ENCODE measurements at regions not wholly inside any gene's neighbourhood (a gene's known extent, or its start where the extent isn't known, plus 50 kb on each side); places are given as distances from the start of the nearest gene placed in this dataset.

GRCh38 chr6:159324596-159324995 lies 155.4 kb downstream of the FNDC1 start:
- no peak overlapping the region for H3K4me3 ChIP-seq (replicated peaks in 1 of 4; ENCODE audit: control extremely low read depth in 1 of 4, insufficient read depth in 1 of 4, low read depth in 3 of 4, low read length in 4 of 4)
- H3K4me1 ChIP-seq (ENCODE audit: control insufficient read depth, extremely low read depth, insufficient read depth, low read length): no peaks in the 10 kb centered on the region
- no peaks in the 10 kb centered on the region for H3K79me2 ChIP-seq (ENCODE audit: control insufficient read depth, insufficient read depth, low read length)
- H3K36me3 ChIP-seq (ENCODE audit: control insufficient read depth, insufficient read depth, low read length): no peaks in the 10 kb centered on the region
- DNase-seq (ENCODE audit: low read depth in 2 of 2): no peak
- H3K27ac ChIP-seq (ENCODE audit: insufficient read depth, low read length): no peak overlapping the region
- H3K27me3 ChIP-seq (ENCODE audit: control insufficient read depth, insufficient read depth, low read length): no peaks in the 10 kb centered on the region
- no peak overlapping the region for H2AFZ ChIP-seq (ENCODE audit: low read length)
- no peak overlapping the region for H3K9ac ChIP-seq (ENCODE audit: insufficient read depth, low read length)
- TF ChIP-seq EZH2 (IDR thresholded peaks at IDR 0.05; ENCODE audit: low read length, missing control alignments) (no peak), CTCF (conservative IDR thresholded peaks at IDR 0.05 in 1 of 2, IDR thresholded peaks at IDR 0.05 in 1 of 2; ENCODE audit: low read depth in 1 of 2, low read length in 2 of 2) (no peak)
- H3K4me2 ChIP-seq (ENCODE audit: extremely low read depth, insufficient read depth, low read length): no peak overlapping the region
- no peaks in the 10 kb centered on the region for H3K9me3 ChIP-seq (ENCODE audit: control insufficient read depth, insufficient read depth, low read depth, low read length)
- no peaks in the 10 kb centered on the region for H4K20me1 ChIP-seq (ENCODE audit: control insufficient read depth, extremely low read depth, insufficient read depth, low read length)
